ENCODE measurements at regions not wholly inside any gene's neighbourhood (a gene's known extent, or its start where the extent isn't known, plus 50 kb on each side); places are given as distances from the start of the nearest gene placed in this dataset.

DNA sequence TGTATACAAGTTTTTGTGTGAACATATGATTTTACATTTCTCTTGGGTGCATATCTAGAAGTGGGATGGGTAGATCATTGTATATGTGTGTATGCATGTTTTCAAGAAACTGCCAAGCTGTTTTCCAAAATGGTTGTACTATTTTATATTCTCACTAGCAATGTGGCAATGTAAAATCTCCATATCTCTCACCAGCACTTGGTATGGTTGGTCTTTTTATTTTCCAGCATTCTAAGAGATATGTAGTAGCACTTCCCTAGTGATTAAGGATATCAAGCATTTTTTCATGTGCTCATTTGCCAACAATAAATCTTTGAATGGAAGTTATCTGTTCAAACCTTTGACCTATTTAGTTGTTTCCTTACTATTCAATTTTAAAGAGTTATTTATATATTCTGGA lies 310.7 kb downstream of the ZNF326 start:
- TF ChIP-seq, protein P1, sequence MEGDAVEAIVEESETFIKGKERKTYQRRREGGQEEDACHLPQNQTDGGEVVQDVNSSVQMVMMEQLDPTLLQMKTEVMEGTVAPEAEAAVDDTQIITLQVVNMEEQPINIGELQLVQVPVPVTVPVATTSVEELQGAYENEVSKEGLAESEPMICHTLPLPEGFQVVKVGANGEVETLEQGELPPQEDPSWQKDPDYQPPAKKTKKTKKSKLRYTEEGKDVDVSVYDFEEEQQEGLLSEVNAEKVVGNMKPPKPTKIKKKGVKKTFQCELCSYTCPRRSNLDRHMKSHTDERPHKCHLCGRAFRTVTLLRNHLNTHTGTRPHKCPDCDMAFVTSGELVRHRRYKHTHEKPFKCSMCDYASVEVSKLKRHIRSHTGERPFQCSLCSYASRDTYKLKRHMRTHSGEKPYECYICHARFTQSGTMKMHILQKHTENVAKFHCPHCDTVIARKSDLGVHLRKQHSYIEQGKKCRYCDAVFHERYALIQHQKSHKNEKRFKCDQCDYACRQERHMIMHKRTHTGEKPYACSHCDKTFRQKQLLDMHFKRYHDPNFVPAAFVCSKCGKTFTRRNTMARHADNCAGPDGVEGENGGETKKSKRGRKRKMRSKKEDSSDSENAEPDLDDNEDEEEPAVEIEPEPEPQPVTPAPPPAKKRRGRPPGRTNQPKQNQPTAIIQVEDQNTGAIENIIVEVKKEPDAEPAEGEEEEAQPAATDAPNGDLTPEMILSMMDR (IDR thresholded peaks at IDR 0.05; ENCODE audit: insufficient read depth, low read length, poor library complexity, severe bottlenecking) = no peak
- TF ChIP-seq EZH2phosphoT487 (conservative IDR thresholded peaks at IDR 0.05; ENCODE audit: low read length) = no peak

All from SU-DHL-6 (cell line).